Ovary (tissue), 3 donors: ENCODE measurements at regions not wholly inside any gene's neighbourhood (a gene's known extent, or its start where the extent isn't known, plus 50 kb on each side); places are given as distances from the start of the nearest gene placed in this dataset.

Source experiments
- CTCF ChIP-seq, 3 donors: fragments of 450-650 bp in 2 of 3; fragments of 200-600 bp in 1 of 3; IDR thresholded peaks; one replicate each; pipeline versions ENCODE4 v1.5.1 to v1.8.0; 2016 to 2022; ENCODE audit warnings: antibody characterized with exemption in 3 of 3, mild to moderate bottlenecking in 1 of 3
- POLR2A ChIP-seq: fragments of 450-650 bp; IDR thresholded peaks from one replicate; pipeline ENCODE4 v1.6.1; 2017; ENCODE audit warnings: antibody characterized with exemption, mild to moderate bottlenecking, moderate library complexity
- donor health status: DM: no; HTN: no; CAD: no.

DNA sequence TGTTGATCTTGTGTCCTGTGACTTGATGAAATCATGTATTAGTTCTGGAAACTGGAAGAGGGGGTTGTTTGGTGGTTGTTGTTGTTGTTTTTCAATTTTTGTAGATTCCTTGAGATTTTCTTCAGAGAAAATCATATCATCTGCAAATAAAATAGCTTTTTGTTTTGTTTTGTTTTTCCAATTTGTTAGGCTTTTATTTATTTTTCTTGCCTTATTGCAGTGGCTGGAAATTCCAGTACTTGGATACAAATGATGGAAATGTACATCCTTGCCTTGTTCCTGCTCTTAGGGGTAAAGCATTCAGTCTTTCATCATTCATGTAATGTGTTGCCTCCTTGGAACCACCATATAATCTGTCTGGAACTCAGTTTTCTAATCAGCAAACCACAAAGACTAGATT is 50.3 kb upstream of the TRIB2 start:
- TF ChIP-seq POLR2A (no peak), CTCF (IDR thresholded peaks at IDR 0.05) (no peak)
